HG02938 (cell line): ENCODE measurements at regions not wholly inside any gene's neighbourhood (a gene's known extent, or its start where the extent isn't known, plus 50 kb on each side); places are given as distances from the start of the nearest gene placed in this dataset.
"Not testable (repeated sequence)": the region's sequence is repeated elsewhere in the genome, so short reads cannot be mapped to it uniquely, and the experiment has no call there.

Experiments used
- ATAC-seq: cut with Tn5 transposase; IDR thresholded peaks from one replicate; pipeline ENCODE4 v1.9.1; 2021; ENCODE audit warnings: mild to moderate bottlenecking, moderate library complexity; ENCODE audit not compliant: unreplicated experiment

DNA sequence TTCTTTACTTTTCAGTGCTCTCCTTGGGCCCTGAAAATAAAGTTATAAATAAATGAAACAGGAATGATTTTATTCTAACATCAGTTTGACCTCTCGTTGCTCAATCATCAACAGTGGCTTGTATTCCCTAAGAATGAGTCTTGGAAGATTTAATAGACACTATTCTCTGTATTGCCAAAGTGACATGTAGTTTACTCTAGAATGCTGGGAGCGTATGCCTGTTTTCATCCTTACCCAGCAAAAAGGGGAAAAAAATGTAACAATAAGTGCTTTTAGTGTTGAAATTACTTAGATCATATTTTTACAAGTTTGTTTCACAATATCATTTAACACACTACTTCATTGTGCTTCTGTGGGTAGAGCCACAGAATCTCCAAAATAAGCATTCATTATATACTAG is 240.6 kb upstream of the CWC22 start:
- no peak for ATAC-seq

DNA sequence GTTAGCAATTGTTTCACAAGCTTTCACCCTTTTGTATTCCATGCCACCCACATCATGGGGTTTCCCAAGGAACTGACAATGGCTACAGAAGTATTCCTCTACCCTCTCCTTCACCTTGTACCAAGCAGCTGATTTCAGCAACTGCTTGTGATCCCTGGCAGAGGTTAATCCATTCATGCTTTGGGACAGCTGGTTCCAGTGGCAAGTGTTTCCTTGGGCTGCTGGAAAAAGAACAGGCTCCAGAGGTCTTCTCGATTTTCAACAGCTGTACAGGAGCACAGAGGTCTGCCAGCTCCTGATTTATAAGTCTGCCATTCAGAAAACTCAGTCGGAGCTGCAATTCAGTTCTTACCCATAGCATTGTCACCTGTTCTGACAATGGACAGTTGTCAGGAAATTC is 239.2 kb upstream of the CWC22 start:
- no peak for ATAC-seq

DNA sequence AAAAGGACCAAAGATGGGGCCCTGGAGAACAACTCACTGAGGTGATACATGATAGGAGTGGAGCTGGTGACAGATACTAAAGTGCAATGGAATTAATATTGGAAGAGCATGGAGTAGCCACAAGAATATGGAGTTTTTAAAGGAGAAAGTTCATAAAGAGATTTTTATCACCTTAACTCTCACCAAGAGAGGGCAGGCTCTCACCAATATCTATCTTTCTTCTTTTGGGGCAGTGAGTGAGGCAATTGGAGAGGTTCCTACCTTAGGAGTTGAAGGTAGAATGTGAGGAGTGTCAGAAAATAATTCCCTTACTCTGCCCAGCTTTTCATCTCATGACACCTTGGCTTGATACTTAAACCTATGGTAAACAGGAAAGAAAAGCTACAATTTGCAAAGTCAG is 233.7 kb upstream of the CWC22 start:
- ATAC-seq: no peak

DNA sequence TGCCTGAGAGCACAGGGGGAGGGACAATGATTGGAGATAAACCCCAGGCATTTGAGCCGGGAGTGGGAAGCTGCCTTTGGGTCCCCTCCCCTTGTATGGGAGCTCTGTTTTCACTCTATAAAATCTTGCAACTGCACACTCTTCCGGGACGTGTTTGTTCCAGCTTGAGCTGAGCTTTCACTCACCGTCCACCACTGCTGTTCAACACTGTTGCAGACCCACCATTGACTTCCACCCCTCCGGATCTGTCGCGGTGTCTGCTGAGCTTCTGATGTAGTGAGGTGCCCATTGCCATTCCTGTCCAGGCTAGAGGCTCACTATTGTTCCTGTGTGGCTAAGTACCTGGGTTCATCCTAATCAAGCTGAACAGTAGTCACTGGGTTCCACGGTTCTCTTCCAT is 231.6 kb upstream of the CWC22 start:
- ATAC-seq: no peak

DNA sequence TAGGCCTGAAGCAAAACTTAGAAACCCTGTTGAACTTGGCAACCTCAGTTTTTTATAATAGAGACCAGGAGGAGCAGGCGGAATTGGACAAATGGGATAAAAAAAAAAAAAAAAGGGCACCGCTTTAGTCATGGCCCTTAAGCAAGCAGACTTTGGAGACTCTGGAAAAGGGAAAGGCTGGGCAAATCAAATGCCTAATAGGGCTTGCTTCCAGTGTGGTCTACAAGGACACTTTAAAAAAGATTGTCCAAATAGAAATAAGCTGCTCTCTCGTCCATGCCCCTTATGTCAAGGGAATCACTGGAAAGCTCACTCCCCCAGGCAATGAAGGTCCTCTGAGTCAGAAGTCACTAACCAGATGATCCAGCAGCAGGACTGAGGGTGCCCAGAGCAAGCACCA is 229.0 kb upstream of the CWC22 start:
- ATAC-seq: not testable (repeated sequence)

DNA sequence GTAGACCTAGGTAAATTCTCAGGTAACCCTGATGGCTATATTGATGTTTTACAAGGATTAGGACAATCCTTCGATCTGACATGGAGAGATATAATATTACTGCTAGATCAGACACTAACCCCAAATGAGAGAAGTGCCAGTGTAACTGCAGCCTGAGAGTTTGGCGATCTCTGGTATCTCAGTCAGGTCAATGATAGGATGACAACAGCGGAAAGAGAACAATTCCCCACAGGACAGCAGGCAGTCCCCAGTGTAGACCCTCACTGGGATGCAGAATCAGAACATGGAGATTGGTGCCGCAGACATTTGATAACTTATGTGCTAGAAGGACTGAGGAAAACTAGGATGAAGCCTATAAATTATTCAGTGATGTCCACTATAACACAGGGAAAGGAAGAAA is 228.4 kb upstream of the CWC22 start:
- not testable (repeated sequence) for ATAC-seq

DNA sequence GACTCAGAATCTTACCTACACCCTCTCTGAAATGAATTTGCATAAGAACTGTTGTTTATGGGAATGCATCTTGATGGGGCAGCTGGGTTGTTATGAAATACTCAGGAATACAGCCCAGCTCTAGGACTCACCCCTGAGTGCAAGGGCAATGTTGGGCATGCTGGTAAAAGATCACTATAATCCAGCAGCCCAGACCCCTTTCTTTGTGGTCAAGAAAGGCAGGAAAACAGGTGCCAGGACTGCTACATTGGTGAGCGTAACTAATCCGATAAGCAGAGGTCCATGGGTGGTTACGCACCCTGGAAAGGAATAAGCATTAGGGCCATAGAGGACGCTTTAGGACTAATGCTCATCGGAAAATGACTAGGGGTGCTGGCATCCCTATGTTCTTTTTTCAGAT is 227.9 kb upstream of the CWC22 start:
- ATAC-seq: not testable (repeated sequence)

DNA sequence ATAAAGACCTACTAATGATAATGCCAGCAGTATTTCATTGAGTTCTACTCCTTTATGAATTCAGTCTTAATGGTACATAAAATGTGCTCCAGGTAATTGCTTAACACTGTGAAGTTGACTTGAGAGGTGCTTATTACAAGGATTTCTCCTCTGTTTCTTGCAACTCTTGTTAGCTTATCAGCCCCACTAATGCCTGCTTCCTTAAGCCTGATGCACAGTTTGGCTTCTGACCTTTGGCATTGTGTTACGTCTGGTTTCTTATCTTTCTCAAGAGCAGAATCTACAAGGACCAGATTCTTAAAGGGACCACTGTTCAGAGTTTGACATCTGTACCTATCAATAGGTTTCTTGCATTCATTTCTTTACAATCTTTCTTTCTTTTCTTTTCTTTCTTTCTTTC is 223.9 kb upstream of the CWC22 start:
- ATAC-seq: no peak

DNA sequence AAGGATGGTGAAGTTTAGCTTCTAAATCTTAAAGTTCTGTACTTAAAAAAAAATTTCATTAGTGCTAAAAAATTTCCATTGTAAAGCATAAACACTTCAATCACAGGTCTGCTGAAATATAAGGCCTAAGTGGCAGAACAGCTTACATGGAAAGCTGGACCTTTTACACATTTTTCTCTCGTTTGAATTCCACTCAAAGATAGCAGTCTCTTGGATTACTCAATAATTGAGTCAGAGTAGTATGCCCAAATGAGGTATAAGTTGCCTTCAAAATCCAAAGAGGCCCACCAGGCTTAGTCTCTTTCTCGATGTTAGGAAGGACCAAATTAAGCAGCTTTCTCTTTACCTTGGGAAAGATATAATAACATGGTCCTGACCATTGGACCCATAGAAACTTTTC is 220.4 kb upstream of the CWC22 start:
- ATAC-seq: no peak

DNA sequence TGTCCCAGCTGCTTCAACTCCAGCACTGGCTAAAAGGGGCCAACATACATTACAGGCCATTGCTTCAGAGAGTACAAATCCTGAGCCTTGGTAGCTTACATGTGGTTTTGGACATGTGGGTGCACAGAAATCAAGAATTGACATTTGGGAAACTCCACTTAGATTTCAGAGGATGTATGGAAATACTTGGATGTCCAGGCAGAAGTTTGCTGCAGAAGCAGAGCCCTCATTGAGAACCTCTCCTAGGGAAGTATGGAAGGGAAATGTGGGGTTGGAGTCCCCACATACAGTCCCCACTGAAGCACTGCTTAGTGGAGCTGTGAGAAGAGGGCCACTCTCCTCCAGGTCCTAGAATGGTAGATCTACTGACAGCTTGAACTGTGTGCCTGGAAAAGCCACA is 218.0 kb upstream of the CWC22 start:
- no peak for ATAC-seq

DNA sequence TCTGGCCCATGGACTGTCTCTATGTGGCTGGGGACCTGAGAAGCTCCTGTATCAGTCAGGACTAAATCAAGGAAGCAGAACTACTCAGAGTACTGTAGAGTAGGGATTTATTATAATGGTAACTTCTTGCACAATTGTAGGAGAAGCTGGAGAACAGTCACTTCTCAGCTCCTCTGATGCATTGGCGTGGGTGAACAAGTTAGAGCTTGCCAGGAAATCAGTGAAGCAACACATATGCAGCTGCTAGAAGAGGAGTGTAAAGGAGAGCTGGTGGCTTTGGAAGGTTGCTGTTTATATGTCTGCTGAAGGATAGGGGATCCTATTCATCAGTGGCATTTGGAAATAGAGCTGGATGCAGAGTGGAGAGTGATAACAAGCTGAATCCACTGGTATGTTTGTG is 215.5 kb upstream of the CWC22 start:
- no peak for ATAC-seq

DNA sequence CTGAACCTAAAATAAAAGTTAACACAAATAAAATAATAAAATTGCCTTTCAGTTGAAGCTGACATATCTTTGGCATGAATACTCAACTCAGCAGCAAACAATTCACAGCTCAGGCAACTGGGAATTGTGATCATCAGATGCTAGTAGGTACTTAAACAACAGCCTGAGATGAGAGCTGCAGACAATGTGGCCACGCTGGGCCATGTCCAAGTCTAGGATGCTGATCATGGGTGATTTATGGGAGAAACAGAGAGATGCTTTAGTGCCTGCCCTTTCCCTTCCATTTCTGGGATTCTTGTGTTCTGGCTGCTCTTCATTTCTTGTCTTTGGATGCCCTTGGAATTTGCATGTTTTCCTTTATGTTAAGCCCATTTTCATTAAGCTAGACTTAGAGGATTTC is 212.4 kb upstream of the CWC22 start:
- no peak for ATAC-seq

DNA sequence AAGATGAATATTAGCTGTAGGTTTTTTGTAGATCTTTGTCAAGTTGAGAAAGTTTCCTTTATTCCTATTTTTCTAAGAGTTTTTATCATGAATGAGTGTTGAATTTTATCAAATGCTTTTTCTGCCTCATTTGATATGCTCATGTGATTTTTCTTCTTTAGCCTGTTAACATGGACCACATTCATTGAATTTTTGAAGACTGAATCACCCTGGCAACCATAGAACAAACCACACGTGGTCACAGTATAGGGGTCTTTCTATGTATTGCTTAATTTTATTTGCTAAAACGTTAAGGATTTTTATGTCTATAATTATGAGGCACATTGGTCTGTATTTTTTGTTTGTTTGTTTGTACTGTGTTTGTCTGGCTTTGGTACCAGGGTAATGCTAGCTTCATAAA is 201.7 kb upstream of the CWC22 start:
- no peak for ATAC-seq

DNA sequence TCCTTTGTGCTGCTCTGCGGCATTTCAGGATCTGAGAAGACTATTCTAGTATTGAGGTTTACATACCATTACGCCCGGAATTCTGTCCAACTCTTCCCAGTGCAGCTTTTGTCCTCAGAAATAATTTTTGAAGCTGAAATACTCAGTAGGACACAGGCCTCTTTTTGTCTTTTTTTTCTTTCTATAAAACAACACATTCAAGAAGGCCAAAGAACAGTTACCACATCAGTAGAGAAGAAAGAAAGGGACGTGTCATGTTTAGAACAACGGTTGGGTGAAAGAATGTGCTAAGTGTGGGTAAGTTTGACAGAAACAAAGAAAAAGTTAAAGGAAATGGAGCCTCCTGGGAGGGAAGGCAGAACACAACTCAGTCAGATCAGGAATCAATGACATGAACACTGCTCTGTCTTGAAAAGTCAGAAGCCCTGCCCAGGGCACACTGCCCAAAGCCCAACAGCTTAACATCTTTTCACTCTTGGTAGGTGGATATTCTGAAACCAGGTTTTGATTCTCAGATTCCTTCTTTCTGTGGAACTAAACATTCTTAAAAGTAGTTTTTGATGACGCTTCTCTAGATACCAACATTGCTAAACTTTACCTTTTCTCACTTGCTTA is 198.6 kb upstream of the CWC22 start:
- no peak for ATAC-seq

DNA sequence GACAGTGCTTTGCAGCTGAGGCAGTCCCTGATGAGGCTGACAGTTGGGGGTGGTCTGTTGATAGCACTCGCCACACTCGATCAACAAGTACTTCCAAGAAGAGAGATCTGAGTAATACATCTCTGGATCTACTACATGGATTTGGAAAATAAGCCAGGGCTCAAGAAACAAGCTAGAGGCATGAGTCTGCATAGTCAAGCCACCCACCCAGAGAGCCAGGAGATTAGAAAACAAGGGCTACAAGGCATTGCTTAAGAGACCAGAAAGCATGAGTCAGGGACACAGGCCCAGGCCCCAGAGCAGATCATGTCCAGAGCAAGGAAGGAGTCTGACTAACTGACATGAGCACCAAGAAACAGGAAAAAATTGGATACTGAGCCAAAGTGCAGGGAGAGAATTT is 196.9 kb upstream of the CWC22 start:
- no peak for ATAC-seq

DNA sequence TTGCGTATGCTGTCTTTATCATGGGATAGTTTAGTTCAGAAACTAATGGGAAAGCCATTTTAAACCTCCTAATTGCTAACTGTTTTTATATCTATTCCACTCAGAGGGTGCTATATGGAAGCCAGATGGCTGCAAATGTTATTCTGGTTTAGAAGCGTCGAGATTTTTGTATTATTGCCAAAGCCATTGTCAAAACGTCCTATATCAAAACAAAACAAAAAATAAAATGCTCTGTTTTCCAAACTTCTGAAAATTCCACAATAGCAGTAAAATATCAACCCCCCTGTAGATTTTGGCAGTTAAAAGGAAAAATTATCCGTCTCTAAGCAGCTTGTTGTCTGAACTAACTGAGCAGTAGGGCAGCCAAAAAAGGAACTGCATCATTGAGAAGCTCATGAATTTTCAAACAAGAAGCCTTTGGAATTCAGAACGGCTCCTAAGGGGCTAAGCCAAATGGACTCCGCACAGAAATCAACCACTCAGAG is 195.4 kb upstream of the CWC22 start:
- no peak for ATAC-seq

DNA sequence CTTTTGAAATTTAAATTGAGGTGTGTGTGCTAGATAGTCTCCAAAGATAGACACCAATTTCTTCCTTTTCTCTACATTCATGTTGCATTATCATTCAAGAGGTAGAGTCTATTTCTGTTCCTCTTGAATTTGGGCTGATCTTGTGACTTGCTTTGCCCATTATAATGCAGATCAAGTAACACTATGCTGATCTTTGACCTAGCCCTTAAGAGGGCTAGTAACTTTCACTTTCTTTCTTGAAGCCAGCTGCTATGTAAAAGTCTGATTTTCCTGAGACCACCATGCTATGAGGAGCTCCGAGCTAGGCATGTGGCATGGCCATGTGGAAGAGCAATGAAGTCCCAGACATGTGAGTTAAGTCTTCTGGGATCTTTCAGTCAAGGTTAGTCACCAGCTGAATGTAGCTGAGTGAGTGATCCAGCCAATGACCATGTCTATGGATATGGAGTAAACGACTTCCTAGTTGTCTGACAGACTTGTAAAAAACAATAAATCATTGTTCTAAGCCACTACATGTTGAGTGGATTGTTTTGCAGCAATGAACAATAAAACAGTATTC is 189.4 kb upstream of the CWC22 start:
- no peak for ATAC-seq

DNA sequence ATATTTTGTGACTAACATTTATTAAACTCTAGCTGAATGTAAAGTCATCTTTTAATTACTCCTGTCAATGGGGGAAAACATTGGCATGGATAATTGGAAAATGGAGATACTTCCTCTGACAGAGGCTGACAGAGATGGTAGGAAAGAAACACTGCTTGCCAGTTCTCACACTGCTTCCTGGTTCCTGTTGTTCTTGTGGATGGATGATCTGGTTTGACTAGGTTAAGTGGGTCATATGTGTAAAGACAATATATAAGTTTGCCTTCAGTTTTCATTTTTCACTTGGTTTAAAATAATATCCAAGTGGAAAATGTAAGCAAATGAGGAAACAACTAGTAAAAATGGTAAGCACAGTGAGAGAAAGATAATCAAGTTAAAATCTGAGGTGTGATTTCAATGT is 188.8 kb upstream of the CWC22 start:
- no peak for ATAC-seq

DNA sequence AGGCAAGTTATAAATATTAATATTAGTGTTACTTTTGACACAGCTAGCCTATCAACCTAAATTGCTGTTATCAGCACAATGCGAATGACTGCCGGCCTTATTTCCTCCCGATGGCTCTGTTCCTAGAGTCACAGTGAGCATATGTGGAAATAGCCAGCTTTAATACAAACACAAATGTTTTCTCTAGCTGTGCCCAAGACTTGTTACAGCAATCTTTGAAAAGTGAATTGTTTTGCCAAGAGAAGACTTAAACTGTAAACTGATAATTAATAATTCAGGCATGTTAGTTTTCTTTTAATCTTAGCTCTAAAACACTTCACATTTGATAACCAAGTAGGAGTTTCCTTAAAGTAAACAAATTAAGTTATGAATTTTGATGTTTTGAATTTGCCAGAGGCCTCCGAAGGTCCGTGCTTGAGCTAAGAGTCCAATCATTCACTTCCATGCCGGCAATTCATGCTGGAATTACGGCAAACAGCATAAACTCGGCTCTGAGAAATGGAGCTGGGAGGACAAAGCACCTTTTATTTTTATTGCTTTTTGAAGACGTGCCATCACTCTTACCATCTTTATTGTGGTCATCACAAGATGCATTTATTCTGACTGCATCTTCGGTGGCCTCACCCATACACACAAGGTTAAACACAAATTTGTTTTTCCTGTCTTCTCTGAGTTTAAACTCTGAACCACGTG is 184.5 kb upstream of the CWC22 start:
- no peak for ATAC-seq

DNA sequence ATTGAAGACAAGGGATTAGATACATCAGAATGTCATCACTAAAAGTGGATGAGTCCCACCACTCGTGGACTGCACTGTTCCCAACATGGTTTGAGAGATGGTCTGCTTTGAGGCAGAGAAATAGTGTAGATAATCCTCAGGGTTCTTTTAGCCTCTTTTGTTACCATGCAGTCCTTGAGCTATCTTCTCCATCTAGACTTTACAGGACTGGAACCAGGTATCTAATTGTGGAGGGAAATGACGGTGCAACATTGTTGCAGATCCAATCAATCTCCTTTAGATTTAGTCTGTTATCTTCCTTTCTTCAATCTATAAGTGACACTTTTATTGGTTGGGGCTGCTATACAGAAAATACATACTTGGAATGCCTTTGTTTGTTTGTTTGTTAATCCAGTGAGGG is 183.8 kb upstream of the CWC22 start:
- no peak for ATAC-seq

DNA sequence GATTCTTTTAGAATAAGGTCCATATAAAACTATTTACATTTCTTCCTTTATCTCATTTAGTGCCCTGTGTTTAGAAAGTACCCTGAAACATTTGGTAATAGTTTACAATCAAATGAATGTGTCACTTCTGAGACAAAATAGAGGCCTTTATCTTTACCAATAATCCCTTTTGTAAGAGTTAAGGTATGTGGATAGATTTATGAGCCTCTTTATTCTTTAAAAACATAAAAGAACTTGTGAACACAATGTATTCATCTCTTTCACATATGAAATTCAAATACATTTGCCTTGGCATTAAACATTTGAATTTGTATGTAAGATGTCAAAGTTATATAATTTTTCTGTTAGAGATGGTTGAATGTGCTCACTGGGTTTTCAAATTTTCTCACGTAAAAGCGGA is 180.5 kb upstream of the CWC22 start:
- no peak for ATAC-seq

DNA sequence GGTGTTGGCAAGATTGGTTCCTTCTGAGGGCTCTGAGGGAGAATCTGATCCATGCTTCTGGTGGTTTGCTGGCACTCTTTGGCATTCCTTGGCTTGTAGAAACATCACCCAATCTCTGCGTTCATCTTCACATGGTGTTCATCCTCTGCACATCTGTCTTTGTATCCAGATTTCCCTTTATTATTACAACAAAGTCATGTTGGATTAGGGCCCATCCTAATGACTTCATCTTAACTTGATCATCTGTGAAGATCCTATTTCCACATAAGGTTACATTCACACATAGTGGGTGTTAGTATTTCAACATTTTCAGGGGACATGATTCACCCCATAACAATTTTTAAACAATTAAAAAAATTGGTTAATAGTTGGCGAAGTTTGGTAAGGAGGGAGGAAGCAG is 177.4 kb upstream of the CWC22 start:
- ATAC-seq: no peak

DNA sequence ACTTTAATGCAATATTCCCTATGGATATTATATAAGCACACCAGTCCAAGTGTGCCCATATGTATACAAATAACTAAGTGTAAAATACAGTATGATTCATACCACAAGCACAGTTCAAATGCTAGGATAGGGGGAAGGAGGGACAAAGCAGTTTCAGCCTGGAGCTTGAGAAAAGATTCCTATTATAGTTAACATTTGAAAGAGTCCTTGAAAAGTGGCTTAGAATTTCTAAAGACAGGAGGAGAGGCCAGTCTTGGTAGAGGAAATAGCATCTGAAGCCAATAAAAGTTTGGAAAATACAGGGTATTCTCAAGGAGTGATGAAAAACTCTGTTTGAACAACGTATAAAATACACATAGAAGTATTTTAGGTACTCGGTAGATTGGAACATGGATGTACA is 173.4 kb upstream of the CWC22 start:
- ATAC-seq: no peak
